ENCODE measurements at regions not wholly inside any gene's neighbourhood (a gene's known extent, or its start where the extent isn't known, plus 50 kb on each side); places are given as distances from the start of the nearest gene placed in this dataset.

GRCh38 chr13:84630476-84630875 is 748.2 kb upstream of the SLITRK1 start (continued):
- TF ChIP-seq NR2F1 (conservative IDR thresholded peaks at IDR 0.05) (no peak), HDAC6 (IDR thresholded peaks at IDR 0.05; ENCODE audit: unreplicated experiment) (no peak)

- ChIA-PET CTCF (interaction anchor here (0.8 to 1.0 kb wide), 3 partner anchors 9 to 153 kb away, joined by 3 to 4 read pairs (median 3); no protein-coding TSS in a partner anchor), POLR2A (no interaction called here), RAD21 (ENCODE audit: unreplicated experiment) (interaction anchor here (1.4 kb wide), 1 partner anchor 11 kb away, joined by 3 read pairs; no protein-coding TSS in a partner anchor), SMC1A (ENCODE audit: uncharacterized antibody, unreplicated experiment) (interaction anchor here (0.9 to 2.2 kb wide), 3 partner anchors 10 to 13 kb away, joined by 3 to 6 read pairs (median 4); no protein-coding TSS in a partner anchor)
- Histone ChIP-seq H3K9ac (ENCODE audit: control insufficient read depth, insufficient read depth, low read length) (no peak overlapping the region), H2AFZ (ENCODE audit: control insufficient read depth, low read depth, low read length) (no peak overlapping the region), H3K4me2 (ENCODE audit: control insufficient read depth, insufficient read depth) (no peak overlapping the region), H3K79me2 (ENCODE audit: control insufficient read depth, insufficient read depth, low read length) (no peaks in the 10 kb centered on the region), H3K4me1 (ENCODE audit: control insufficient read depth, insufficient read depth, low read length) (no peaks in the 10 kb centered on the region), H3K36me3 (ENCODE audit: control insufficient read depth in 2 of 2, insufficient read depth in 2 of 2, low read length in 1 of 2) (no peaks in the 10 kb centered on the region), H3K4me3 (no peak overlapping the region), H3K27me3 (replicated peaks in 1 of 2; ENCODE audit: control insufficient read depth in 2 of 2, insufficient read depth in 2 of 2, low read length in 1 of 2) (no peaks in the 10 kb centered on the region), H3K9me3 (replicated peaks; ENCODE audit: control insufficient read depth, insufficient read depth, low read length) (no peaks in the 10 kb centered on the region), H4K20me1 (ENCODE audit: control insufficient read depth, insufficient read depth) (no peaks in the 10 kb centered on the region), H3K27ac (ENCODE audit: control insufficient read depth, insufficient read depth) (no peak overlapping the region)
- no TSS peak for BruUV-seq (replicated peaks)
- FAIRE-seq (no peak), DNase-seq (ENCODE audit: low read depth, low spot score) (no peak), ATAC-seq (no peak)
- in situ Hi-C loops (cut with MboI) (no loop called here), intact Hi-C loops (cut with micrococcal nuclease; ENCODE audit: unreplicated experiment) (no loop called here)
- TF ChIP-seq ZNF274 (IDR thresholded peaks at IDR 0.05; ENCODE audit: insufficient read depth, insufficient read length) (no peak), ZNF384 (IDR thresholded peaks at IDR 0.05; ENCODE audit: borderline replicate concordance, low read depth, low read length) (no peak), BMI1 (IDR thresholded peaks at IDR 0.05; ENCODE audit: borderline replicate concordance) (no peak), IRF5 (IDR thresholded peaks at IDR 0.05; ENCODE audit: borderline replicate concordance) (no peak), ASH2L (IDR thresholded peaks at IDR 0.05; ENCODE audit: borderline replicate concordance, low read depth) (no peak), RAD51 (IDR thresholded peaks at IDR 0.05) (no peak)
Measured at GRCh38 chr13:84616864-84617263, 734.6 kb upstream of the SLITRK1 start.
